ENCODE measurements at regions not wholly inside any gene's neighbourhood (a gene's known extent, or its start where the extent isn't known, plus 50 kb on each side); places are given as distances from the start of the nearest gene placed in this dataset.

DNA sequence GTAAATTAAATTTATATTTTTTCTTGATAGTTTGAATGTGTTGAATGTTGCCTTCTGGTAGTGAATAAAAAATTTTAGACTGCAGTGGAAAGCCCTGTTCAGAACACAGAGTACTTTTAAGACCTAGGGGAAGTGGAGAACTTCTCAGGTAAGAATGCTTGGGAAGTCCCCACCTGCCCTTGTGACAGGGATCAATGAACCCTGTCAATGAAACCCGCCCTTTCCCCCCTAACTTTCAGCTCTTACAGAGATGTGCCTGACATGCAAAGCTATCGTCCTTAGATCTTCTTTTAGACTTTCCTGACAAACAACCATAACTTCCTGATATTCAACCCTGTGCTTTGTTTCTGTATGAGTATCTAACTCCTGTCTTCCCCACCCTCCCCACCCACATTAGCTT is 562.7 kb downstream of the TLE4 start:
- no peak for DNase-seq (ENCODE audit: low read depth)

DNA sequence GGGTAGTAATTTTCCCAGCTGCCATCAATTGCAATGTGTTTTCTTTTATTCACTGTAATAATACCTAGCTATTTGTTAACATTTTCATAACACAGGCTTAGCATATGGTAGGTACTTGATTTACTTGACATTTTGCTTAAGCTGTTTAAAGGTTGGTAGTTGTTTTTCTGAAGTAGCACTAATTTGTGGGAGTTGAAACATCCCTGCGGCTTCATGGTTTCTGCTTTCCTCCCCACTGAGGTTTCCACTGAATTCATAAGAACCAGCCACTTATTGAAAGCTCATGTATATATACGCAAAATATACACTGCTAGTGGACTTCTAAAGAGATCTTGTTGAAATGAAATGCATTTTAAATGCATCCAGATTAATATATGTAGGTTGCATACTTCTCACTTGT is 559.9 kb downstream of the TLE4 start:
- DNase-seq (ENCODE audit: low read depth) = no peak

DNA sequence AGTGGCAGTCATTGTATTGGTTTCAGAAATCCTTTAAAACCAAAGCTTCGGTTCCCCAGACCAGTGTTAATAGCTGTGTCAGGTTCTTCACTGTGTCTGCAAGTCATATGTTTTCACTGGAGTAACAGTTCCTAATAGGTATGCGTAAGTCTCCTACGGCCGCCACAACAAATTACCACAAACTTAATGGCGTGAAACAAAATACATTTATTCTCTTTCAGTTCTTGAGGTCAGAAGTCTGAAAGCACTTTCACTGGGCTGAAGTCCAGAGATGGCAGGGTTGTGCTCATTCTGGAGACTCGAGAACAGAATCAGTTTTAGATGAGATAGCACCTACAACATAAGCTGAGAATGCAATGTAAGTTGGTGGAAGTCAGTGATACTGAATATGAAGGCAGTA is 556.2 kb downstream of the TLE4 start:
- no peak for DNase-seq (ENCODE audit: low read depth)

DNA sequence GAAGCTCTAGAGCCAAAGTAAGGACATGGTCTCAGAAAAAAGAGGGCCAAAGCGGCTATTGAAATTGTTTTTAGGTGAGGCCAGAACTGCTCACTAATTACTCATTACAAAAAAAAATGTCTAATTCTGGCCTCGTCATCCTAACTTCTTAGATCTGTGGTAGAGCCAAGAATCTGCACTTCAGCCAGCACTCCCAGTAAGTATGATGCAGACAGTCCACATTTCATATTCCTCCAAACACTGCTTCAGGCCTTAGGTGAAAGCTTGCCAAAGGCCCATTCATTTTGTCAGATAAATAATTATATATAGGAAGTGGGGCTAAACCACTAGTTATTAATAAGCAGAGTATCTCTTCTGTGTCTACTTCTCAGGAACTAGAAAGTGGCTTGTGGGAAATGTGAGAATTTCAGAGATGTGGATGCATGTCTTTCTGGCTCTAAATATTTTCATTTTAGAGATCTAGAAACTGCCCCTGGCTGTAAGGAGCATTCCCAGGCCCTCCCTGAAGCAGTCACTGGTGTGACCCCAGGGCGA is 554.0 kb downstream of the TLE4 start:
- DNase-seq (ENCODE audit: low read depth) = no peak

DNA sequence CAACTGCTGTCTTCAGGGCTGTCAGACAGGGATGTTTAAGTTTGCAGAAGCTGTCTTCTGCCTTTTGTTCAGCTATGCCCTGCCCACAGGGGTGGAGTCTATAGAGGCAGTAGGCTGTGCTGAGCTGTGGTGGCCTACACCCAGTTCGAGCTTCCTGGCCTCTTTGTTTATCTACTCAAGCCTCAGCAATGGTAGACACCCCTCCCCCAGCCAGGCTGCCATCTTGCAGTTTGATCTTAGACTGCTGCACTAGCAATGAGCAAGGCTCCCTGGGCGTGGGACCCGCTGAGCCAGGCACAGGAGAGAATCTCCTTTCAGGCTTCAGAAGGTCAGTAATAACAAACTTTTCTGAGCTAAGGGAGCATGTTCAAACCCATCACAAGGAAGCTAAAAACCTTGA is 545.3 kb downstream of the TLE4 start:
- DNase-seq (ENCODE audit: low read depth) = no peak

DNA sequence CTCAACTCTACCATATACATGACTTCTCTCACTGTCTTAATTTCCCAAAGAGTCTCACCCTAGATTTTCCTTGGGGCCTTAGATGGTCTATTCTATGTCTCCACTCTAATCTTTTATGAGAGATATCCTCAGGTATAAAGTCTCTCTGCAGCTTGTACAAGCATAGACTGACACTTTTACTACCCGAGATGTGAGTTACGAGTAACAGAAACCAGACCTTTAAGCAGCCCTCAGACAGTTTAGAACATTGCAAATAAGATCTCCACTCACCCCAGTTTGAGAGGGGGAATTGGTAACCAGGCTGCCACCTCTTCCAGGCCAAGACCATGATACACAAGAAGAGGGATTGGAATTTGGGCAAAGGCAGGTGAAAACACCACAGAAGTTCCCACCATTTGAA is 542.5 kb downstream of the TLE4 start:
- no peak for DNase-seq (ENCODE audit: low read depth)

DNA sequence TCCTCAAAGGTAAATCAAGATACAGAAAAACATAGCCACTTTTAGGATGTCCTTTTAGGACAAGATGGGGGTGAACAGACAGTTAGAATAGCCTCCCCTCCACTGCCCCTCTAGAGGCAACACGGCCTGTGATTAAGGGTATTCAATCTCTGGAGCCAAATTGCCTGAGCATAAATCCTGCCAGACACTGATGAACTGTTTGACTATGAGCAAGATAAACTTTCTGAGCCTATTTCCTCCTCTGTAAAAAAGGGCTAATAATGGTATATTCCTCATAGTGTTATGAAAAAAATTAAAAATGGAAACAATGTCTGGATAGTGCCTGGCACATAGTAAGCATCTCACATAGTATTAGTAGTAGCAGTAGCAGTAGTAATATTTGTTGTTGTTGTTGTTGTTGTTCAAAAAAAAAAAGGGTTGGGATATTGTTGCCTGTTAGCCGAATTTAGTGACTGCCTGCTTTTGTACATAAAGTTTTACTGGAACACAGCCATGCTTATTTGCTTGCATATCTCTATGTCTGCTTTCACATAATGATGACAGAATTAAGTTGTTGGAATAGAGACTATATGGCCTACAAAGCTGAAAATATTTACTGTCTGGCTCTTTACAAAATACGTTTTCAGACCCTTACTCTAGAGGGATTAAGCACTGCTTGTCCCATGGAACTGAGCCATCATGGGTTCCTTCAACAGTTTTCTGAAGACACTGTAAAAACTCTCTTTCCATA is 536.3 kb downstream of the TLE4 start:
- no peak for DNase-seq (ENCODE audit: low read depth)

DNA sequence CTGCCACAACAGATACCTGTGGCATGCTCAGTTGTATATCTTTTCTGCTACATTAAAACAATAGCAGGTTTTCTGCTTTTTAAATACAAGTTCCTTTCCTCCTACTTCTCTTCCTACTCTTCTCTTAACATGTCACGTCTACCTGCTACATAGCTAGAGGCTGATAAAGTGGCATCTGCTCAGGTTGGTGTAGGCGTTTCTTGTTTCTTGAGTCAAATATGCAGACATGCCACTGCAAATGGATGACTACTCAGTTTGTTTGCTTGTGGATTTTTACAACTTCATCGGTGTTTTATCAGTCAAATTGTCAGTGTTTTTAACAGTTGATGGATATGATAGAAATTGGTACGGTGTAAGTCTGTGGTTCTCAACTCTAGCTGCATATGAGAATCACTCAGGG is 525.7 kb downstream of the TLE4 start:
- DNase-seq (ENCODE audit: low read depth) = no peak

DNA sequence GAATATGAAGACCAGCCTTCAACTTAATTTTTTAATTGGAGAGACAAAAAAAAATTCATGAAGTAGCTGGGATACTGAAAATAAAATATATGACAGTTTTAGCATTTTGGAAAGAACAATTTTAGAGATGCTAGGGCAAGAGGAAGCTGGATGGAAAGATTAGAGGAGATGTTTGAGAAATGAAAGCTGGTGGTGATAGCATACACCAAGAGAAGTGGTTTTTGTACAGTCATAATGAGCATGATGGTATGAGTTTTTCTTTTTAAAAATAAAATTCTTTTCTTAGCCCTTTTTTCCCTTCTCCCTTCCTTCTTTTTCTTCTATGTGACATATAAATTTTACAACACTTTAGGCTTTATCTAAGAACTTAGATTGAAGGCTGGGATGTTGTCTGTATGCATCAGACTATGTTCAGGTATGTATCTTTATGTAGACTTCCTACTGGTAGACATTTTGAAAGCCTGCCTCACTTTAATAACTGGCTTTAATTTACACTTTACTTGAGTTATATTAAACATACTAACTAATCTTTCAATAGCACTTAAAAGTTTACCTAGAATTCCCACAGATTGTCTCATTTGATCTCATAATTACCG is 522.5 kb downstream of the TLE4 start:
- DNase-seq (ENCODE audit: low read depth) = no peak

DNA sequence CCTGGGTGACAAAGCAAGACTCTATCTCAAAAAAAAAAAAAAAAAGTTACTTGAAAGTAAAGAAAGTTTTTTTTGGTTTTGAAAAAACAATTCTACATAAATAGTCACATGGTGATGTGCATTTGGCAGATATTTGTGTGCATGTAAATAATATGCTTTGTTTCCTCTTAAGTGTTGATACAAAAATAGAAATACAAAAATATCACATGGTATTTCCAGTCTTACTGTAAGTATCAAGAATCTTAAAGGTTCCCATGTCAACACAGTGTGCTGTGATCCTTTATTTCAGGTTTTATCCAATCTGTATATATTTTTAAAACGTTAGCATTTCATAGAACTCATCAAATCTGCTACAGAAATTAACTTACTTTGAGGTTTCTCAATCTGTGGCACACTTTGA is 521.9 kb downstream of the TLE4 start:
- DNase-seq (ENCODE audit: low read depth) = no peak

DNA sequence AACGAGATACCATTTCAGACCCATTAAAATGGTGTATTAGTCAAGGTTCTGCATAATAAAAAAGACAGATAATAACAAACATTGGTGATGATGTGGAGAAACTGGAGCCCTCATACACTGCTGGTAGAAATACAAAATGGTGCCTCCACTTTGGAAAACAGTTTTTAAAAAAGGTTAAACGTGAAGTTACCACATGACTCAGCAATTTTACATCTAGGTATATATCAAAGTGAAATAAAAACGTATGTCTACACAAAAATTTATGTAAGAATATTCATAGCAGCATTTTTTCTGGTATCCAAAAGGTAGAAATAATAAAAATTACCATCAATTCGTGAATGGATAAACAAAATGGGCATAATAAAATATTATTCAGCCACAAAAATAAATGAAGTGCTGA is 519.8 kb downstream of the TLE4 start:
- no peak for DNase-seq (ENCODE audit: low read depth)

DNA sequence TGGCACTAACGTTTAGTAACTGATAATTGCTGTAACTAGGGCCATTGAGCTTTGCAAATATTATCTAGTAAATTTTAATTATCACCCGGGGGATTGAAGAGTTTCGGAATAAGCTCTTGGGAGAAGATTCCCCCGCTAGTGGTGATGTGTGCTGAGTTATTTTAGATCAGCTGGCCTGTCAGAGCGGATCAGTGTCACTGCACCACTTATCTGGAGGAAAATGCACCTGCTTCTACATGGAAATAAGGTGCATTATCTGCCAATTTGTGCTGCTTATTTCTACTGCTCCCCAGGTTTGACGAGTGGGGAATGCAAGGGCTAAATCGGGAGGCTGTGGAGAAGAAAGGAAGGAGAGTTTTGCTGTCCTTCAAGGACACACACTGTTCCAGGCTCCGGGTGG is 518.6 kb downstream of the TLE4 start:
- DNase-seq (ENCODE audit: low read depth) = no peak

DNA sequence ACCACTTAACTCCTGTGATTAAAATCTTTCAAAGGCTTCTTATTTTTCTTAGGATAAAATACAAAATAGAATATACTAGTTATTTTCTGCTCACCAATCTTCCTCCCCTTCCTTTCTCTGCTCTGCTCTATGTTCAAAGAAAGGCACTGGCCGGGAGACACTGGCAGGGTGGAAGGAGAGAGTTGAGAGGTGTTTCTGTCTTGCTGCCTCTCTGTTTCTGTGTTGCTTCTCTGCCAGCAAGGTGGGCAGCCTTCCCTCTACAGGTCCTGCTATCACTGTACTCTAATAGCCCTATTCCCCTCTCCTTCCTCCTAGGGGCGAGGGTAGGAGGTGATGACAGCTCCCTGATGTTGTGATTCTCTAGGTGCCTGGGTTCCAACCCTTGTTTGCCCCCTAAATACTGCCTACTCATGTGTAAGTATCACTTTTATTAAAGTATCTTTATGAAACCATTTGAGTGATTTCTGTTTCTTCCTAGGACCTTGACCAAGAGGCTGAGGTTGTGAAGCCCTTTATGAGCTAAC is 515.1 kb downstream of the TLE4 start:
- DNase-seq (ENCODE audit: low read depth) = no peak

DNA sequence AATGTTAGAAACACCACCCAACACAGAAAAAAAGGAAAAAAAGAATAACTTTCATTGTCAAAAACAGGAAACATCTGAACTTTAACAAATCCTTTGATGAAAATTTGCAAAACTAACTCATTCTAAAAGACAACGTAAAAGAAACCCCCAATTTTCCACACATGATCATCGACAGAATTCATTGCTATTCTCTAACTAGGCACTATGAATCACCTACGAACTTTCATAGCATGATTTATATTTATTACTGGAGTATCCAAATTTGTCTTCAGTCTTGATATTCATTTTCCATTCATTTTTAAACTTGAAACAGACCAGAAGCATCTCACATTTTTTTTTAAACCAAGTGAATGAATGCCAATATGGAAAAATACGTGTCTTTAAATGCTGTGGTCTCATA is 514.6 kb downstream of the TLE4 start:
- no peak for DNase-seq (ENCODE audit: low read depth)

DNA sequence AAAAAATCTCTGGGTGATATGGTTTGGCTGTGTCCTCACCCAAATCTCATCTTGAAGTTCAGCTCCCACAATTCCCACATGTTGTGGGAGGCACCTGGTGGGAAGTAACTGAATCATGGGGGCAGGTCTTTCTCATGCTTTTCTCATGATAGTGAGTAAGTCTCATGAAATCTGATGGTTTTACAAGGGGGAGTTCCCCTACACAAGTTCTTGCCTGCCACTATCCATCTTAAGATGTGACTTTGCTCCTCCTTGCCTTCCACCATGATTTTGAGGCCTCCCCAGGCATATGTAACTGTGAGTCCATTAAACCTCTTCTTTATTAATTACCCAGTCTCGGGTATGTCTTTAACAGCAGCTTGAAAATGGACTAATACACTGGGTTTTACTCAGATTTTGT is 513.9 kb downstream of the TLE4 start:
- DNase-seq (ENCODE audit: low read depth) = no peak

DNA sequence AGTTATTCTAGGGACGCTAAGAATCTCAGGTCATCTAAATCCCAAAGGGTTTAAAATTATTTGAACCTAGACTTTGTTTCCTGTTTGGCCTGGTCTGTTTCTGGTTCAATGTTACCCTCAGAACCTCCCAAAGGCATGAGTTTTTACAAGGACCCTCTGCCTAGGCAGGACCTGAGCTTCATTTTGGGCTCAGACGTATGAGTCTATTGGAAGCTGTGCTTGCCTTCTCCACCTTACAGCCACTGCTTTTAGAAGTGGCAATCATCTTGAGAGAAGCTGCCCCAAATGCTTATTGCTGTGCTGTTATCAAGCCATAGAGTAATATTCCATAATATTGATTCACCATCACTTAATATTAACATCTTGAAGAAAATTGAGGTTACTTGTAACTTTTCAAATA is 510.4 kb downstream of the TLE4 start:
- no peak for DNase-seq (ENCODE audit: low read depth)

DNA sequence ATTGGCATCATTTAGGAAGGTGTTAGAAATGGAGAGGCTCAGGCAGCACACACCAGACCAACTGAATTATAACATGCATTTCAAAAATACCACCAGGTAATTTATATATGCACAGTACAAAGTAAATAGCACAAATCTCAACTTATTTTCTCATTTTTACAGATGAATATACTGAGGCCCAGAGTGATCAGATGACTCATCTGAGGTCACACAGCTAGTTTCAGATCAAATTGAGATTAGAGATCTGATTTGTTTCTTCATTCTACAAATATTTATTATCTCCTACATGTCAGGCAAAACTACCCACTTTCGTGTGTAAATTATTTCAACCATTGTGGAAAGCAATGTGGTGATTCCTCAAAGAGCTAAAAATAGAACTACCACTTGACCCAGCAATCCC is 507.1 kb downstream of the TLE4 start:
- DNase-seq (ENCODE audit: low read depth) = no peak

DNA sequence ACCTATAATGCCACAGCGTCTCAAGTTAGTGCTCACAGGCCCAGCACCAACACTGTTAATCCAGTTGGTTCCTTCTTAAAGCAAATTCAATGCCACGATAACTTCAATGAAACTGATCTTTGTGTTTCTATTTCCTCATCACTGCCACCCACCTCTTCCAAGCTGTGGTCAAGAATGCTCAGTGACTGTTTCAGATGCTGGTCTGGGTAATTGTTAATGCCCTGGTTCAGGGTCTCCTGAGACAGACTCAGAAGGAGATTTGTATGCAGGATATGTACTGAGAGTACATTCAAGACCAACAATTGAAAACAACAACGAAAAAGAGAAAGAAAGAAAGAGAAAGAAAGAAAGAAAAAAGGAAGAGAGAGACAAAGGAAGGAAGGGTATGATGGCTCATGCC is 505.3 kb downstream of the TLE4 start:
- no peak for DNase-seq (ENCODE audit: low read depth)

DNA sequence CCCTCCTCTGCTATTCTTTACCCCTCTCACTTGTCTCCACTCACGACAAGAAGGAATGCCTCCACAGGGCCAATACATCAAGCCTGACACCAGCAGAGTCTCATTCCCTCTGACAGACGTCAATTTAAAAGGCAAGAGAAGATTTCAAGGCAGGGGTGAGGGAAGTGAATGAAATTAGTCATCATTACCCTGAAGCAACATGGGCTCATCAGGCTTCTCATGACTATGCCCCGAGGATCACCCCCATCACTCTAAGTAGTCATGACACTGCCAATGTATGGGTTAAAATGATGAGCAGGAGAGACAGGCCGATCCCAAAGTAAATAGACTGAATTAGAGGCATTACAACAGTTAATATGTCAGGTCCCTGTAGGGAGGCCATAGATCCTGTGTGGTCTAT is 504.4 kb downstream of the TLE4 start:
- no peak for DNase-seq (ENCODE audit: low read depth)

DNA sequence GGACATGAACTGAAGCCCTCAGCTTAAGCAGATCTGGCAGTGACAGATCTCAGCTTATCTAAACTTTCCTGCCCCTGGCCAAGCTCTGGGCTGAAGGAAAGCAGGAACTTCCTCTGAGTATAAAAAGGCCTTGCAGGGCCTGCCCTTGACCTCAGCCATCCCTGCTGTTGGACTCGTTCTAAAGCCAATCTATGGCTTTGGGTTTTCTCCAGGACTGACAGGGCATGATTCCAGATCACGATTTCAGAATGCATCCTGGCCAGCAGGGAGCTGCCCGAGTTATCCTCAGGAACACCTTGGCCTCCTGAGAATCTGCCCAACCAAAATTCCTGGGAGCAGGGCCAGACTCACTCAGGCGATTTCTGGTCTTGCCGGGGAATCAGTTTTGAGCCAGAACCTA is 502.7 kb downstream of the TLE4 start:
- no peak for DNase-seq (ENCODE audit: low read depth)

DNA sequence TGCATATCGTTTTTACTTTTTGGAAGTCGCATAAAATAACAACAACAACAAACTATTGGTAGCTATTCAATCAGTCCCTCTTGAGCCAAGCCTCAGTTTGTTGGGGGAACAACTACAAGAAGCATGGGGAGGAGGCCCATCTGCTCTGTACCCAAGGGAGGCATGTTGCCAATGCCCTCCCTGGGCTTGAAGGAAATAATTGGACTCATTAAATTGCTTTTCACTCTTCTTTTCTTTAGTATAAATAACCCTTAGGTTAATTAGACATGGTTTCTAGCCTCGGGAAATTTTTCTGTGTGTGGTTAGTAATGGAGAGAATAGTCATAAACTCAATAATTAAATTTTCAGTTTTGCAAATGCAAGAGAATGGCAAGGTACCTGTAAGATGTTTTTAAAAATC is 500.7 kb downstream of the TLE4 start:
- DNase-seq (ENCODE audit: low read depth) = no peak

DNA sequence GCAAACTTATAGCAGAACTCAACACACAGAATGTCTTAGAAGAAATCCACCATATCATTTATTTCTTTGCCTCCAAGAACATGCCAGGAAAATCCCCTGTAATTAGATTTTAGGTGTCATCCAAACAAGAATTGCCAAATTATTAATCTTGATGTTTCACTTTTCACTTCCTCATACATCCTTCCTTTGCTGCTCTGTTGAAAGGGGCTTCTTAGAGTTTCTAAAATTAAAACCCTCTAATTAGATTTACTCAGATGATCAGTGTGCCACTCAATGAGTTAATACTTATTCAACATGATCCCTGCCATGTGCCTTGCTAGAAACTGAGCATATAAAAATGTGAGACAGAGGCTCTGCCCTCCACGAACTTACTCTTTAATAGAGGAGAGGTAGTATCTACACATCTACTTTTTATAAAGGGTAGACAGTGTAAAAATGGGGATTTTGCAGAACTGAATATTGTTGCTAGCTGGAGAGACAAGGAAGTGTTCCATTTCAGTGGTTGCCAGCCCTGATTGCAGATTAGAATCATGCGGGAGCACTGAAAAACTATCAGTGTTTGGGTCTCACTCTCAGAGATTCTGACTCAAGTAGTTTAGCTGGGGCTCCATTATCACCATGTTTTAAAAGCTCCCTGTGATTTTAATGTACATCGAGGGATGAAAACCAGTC is 498.4 kb downstream of the TLE4 start:
- no peak for DNase-seq (ENCODE audit: low read depth)

DNA sequence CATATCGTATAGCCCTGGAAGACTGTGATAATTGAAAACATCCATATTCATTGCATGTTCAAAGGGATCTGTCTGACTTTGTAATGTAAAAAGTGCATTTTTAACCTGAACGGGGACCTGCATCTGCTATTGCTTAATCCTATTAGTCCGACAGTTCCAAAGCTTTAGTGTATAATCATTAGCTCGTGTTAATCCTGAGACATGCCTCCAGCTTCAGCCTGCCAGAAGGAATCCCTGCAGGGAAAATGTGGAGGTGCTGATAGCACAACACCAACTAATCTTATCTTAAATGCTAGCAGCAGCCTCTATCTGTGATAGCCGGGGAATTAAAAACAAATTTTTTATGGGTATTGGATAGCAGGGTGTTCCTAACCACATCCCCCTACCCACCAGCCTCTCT is 495.2 kb downstream of the TLE4 start:
- DNase-seq (ENCODE audit: low read depth) = no peak
